HCT116 (cell line): ENCODE measurements at regions not wholly inside any gene's neighbourhood (a gene's known extent, or its start where the extent isn't known, plus 50 kb on each side); places are given as distances from the start of the nearest gene placed in this dataset.

ENCODE experiments used
- CEBPB ChIP-seq: IDR thresholded peaks from 2 replicates; pipeline ENCODE4 v1.6.1; 2012; ENCODE audit warnings: low read depth
- EZH2 ChIP-seq: fragments of 200-600 bp; sonication (generic); IDR thresholded peaks from 2 replicates; pipeline ENCODE4 v1.6.1; 2017; ENCODE audit warnings: antibody characterized with exemption, mixed run types
- YY1 ChIP-seq: IDR thresholded peaks from 2 replicates; pipeline ENCODE4 v1.6.1; 2011; ENCODE audit warnings: low read length, low read depth, moderate library complexity, mild to moderate bottlenecking; ENCODE audit not compliant: insufficient replicate concordance; ENCODE audit errors: extremely low read depth
- TF ChIP-seq, protein P1 (sequence below): IDR thresholded peaks from 2 replicates; pipeline ENCODE4 v1.6.1; 2012
- TF ChIP-seq, protein P2 (sequence below), 3 experiments: fragments of 200-600 bp in 1 of 3; sonication (generic) in 1 of 3; IDR thresholded peaks in 2 of 3; conservative IDR thresholded peaks in 1 of 3; 2 replicates each; pipeline ENCODE4 v1.5.1; 2012 to 2017; ENCODE audit warnings: low read depth in 2 of 3, low read length in 2 of 3, antibody characterized with exemption in 1 of 3, borderline replicate concordance in 1 of 3, control low read depth in 1 of 3, mild to moderate bottlenecking in 1 of 3, mixed read lengths in 1 of 3, mixed run types in 1 of 3, moderate library complexity in 1 of 3; ENCODE audit not compliant: insufficient read depth in 1 of 3

DNA sequence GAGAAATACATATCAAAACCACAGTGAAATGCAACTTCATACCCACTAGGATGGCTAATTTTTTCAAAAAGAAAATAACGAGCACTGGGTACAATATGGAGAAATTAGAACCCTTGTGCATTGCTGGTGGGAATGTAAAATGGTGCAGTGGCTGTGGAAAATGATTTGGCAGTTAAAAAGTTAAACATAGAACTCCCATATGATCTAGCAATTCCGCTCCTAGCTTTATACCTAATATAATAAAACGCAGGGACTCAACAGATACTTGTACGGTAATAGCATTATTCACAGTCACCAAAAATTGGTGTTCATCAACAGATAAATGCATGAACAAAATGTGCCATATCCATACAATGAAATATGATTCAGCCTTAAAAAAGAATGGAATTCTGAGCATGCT lies 58.8 kb upstream of the PLPP4 start:
- TF ChIP-seq, protein P1, sequence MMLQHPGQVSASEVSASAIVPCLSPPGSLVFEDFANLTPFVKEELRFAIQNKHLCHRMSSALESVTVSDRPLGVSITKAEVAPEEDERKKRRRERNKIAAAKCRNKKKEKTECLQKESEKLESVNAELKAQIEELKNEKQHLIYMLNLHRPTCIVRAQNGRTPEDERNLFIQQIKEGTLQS: no peak
- no peak for TF ChIP-seq YY1
- TF ChIP-seq, protein P2, sequence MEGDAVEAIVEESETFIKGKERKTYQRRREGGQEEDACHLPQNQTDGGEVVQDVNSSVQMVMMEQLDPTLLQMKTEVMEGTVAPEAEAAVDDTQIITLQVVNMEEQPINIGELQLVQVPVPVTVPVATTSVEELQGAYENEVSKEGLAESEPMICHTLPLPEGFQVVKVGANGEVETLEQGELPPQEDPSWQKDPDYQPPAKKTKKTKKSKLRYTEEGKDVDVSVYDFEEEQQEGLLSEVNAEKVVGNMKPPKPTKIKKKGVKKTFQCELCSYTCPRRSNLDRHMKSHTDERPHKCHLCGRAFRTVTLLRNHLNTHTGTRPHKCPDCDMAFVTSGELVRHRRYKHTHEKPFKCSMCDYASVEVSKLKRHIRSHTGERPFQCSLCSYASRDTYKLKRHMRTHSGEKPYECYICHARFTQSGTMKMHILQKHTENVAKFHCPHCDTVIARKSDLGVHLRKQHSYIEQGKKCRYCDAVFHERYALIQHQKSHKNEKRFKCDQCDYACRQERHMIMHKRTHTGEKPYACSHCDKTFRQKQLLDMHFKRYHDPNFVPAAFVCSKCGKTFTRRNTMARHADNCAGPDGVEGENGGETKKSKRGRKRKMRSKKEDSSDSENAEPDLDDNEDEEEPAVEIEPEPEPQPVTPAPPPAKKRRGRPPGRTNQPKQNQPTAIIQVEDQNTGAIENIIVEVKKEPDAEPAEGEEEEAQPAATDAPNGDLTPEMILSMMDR (IDR thresholded peaks at IDR 0.05 in 2 of 3, conservative IDR thresholded peaks at IDR 0.05 in 1 of 3; ENCODE audit: borderline replicate concordance in 1 of 3, insufficient read depth in 1 of 3, low read depth in 2 of 3, low read length in 2 of 3): no peak
- TF ChIP-seq EZH2: no peak
- TF ChIP-seq CEBPB: no peak
